ENCODE measurements at regions not wholly inside any gene's neighbourhood (a gene's known extent, or its start where the extent isn't known, plus 50 kb on each side); places are given as distances from the start of the nearest gene placed in this dataset.

DNA sequence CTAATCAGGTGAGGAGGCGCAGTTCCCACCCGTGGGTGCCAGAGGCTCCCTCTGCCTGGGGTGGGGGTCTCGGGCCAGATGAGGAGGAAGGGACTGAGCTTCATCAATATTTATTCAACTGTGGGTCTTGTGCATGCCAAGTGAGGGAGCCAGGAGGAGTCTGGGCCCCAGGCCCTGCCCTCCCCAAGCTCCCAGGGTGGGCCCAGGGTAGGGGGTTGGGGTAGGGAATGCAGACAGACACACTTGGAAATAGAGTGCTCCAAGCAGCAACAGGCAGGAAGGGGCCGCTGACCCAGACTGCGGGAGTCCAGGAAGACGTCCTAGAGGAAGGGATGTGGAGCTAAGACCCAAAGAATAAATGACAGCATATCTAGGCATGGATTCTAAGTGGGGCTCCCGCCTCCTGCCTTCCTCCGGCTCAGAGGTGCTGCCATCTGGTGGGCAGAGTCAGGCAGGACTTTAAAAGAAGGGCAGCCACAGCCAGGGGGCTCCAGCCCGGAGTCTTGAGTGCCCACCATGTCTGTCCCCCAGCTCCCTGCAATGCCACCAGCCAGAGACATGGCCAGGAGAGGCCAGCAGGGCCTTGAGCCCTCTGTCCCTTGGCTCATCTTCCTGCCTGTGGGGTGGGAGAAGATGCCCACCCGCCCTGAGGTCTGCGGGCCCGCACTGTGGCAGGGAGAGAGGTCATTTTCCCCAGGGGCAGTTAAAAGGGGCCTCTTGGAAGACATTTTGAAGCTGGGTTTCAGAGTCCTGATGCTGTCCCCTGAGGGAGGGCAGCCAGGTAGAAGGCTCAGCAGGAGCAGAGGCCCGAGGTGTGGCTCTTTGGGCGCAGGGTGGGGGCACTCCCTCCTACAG, 70.1 kb downstream of the PHETA1 start (continued):
- 0 out of 2 replicates have a peak, but pooled peaks have one; percentile 3 for TF ChIP-seq ATF3 (IDR thresholded peaks at IDR 0.05; ENCODE audit: insufficient read depth, low read depth, low read length)
- no peak for TF ChIP-seq USF2 (IDR thresholded peaks at IDR 0.05; ENCODE audit: low read length)
- TF ChIP-seq SIN3A (conservative IDR thresholded peaks at IDR 0.05 in 1 of 2, IDR thresholded peaks at IDR 0.05 in 1 of 2; ENCODE audit: low read depth in 1 of 2, low read length in 2 of 2) = peak in 1 of 2 experiments; percentile 50; a peak in 1 of 4 replicates
- TF ChIP-seq MAFK (IDR thresholded peaks at IDR 0.05; ENCODE audit: low read depth, low read length) = no peak
- peak; percentile 28; the same call in 1 of the 2 replicates for TF ChIP-seq JUND (IDR thresholded peaks at IDR 0.05; ENCODE audit: low read length)
- no peak for TF ChIP-seq ZNF274 (IDR thresholded peaks at IDR 0.05; ENCODE audit: borderline replicate concordance, extremely low read depth, low read length)
- TF ChIP-seq, protein P1, sequence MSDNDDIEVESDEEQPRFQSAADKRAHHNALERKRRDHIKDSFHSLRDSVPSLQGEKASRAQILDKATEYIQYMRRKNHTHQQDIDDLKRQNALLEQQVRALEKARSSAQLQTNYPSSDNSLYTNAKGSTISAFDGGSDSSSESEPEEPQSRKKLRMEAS (IDR thresholded peaks at IDR 0.05) = no peak
